Activated T-helper 2 cell treated with anti-CD3 and anti-CD28 coated beads, Interferon-gamma antibody, Interleukin-2, Interleukin-4, amounts not matched to agents 10 μg/mL and 5 μg/mL and 100 μg/mL, durations not matched to agents 14 hours and 24 hours and 36 hours (primary cell): ENCODE measurements at regions not wholly inside any gene's neighbourhood (a gene's known extent, or its start where the extent isn't known, plus 50 kb on each side); places are given as distances from the start of the nearest gene placed in this dataset.

Source experiments
- DNase-seq: peaks from one replicate; pipeline ENCODE4 v3.0.0; 2021; ENCODE audit warnings: low spot score
- H3K27ac Mint-ChIP-seq: one replicate; pipeline ENCODE4 v1.8.0; 2021; ENCODE audit warnings: mixed read lengths
- H3K27me3 Mint-ChIP-seq: one replicate; pipeline ENCODE4 v1.8.0; 2021; ENCODE audit warnings: low read depth, mixed read lengths
- H3K36me3 Mint-ChIP-seq: one replicate; pipeline ENCODE4 v1.8.0; 2021; ENCODE audit warnings: low read depth, mixed read lengths
- H3K4me1 Mint-ChIP-seq: one replicate; pipeline ENCODE4 v1.8.0; 2021; ENCODE audit warnings: low read depth, mixed read lengths
- H3K4me3 Mint-ChIP-seq: one replicate; pipeline ENCODE4 v1.8.0; 2021; ENCODE audit warnings: low read depth, mild to moderate bottlenecking, moderate library complexity, mixed read lengths
- H3K9me3 Mint-ChIP-seq: one replicate; pipeline ENCODE4 v1.8.0; 2021; ENCODE audit warnings: mixed read lengths
- intact Hi-C: fragments of 100-400 bp; cut with micrococcal nuclease; formaldehyde crosslinking; loops from one replicate; pipeline ENCODE4 v1.15.1; 2023

GRCh38 chr2:33822964-33823363, 223.9 kb upstream of the FAM98A start:
- no peak overlapping the region for H3K27ac Mint-ChIP-seq
- DNase-seq, result no peak
- no peak overlapping the region for H3K4me3 Mint-ChIP-seq
- intact Hi-C loops, result no loop called here
- H3K4me1 Mint-ChIP-seq, result no peaks in the 10 kb centered on the region
- H3K9me3 Mint-ChIP-seq, result peaks cover 12% of the 10 kb centered on the region
- no peaks in the 10 kb centered on the region for H3K36me3 Mint-ChIP-seq
- H3K27me3 Mint-ChIP-seq, result no peaks in the 10 kb centered on the region

DNA sequence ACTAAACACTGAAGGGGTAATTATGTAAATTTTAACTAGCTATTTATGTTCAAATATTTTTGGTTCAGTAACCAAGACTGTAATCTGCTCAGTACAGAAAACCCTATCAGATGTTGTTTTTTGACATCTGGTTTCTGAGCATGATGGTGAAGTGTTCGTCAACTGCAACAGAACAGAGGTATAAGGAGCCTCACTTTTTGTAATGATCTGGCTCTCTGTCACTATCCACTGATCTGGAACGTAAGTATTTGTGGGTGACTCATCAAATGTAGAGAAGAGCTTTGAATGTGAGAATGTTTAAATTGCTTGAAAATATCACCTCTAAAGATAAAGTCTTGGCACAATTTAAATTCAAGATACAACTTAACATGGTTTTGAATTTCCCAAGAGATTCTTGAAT, 213.6 kb upstream of the FAM98A start:
- H3K4me1 Mint-ChIP-seq, result no peaks in the 10 kb centered on the region
- H3K36me3 Mint-ChIP-seq, result no peaks in the 10 kb centered on the region
- H3K4me3 Mint-ChIP-seq, result no peak overlapping the region
- no peak overlapping the region for H3K27ac Mint-ChIP-seq
- H3K27me3 Mint-ChIP-seq, result no peaks in the 10 kb centered on the region
- no peak for DNase-seq
- intact Hi-C loops, result no loop called here
- H3K9me3 Mint-ChIP-seq, result no peaks in the 10 kb centered on the region

DNA sequence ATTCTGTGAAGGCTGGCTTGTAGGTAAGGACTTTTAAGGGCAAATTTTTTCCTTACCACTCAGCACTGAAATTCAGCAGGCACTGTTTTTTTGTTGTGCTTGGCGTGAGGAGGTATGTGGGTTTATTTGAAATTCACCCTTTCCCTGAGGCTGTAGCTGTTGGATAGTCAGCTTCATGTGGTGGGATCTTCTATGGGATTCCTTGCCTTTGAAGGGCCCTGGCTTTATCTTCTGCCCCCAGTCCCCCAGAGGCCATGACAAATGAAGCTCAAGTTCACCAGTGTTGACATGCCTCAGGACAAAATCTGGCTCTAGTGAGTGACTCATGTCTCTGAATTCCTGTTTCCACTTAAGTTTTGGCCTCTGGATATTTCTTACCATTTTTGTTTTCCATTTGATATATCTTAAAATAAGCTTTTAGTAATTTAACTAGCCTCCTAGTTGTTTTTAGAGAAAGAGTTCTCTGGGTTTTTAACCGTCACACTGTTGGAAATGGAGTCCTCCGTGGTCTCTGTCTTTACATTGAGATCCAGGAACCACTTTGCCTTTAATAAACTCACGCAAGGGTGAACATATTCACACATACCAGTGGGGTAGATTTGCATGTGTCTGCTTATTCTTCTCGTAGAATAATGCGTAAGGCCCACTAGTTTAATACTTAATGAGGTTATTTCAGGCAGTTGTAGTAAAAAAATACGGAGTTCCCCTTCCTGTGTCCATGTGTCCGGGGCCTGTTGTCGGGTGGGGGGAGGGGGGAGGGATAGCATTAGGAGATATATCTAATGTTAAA, 211.1 kb upstream of the FAM98A start:
- no peak for DNase-seq
- Mint-ChIP-seq H3K9me3 (no peaks in the 10 kb centered on the region), H3K36me3 (no peaks in the 10 kb centered on the region), H3K4me1 (no peaks in the 10 kb centered on the region), H3K27ac (no peak overlapping the region), H3K27me3 (no peaks in the 10 kb centered on the region), H3K4me3 (no peak overlapping the region)
- intact Hi-C loops, result no loop called here

GRCh38 chr2:33806041-33806440, 206.9 kb upstream of the FAM98A start:
- H3K27ac Mint-ChIP-seq, result no peak overlapping the region
- no peaks in the 10 kb centered on the region for H3K27me3 Mint-ChIP-seq
- no peaks in the 10 kb centered on the region for H3K9me3 Mint-ChIP-seq
- DNase-seq, result no peak
- H3K36me3 Mint-ChIP-seq, result no peaks in the 10 kb centered on the region
- intact Hi-C loops, result no loop called here
- no peaks in the 10 kb centered on the region for H3K4me1 Mint-ChIP-seq
- H3K4me3 Mint-ChIP-seq, result no peak overlapping the region

DNA sequence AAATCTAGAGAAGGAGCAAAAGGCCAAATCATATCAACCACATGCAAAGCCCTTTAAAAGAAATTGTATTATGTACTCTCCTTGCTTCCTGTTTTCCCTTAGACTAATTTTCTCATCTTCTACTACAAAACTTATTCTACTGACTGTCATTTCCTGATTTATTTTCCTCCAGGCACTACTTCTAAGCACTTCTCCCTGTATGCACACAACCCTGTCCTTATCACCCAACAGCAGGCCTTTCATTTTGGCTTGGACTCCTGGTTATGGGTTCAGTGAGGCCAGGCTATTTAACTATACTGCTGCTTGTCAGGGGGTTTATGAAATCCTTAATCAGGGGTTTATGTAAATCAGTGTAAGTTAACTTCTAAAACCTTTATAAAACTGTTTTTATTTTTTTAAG, 205.1 kb upstream of the FAM98A start:
- intact Hi-C loops, result no loop called here
- Mint-ChIP-seq H3K27me3 (no peaks in the 10 kb centered on the region), H3K4me3 (no peak overlapping the region), H3K4me1 (no peaks in the 10 kb centered on the region), H3K36me3 (no peaks in the 10 kb centered on the region), H3K9me3 (no peaks in the 10 kb centered on the region), H3K27ac (no peak overlapping the region)
- no peak for DNase-seq

DNA sequence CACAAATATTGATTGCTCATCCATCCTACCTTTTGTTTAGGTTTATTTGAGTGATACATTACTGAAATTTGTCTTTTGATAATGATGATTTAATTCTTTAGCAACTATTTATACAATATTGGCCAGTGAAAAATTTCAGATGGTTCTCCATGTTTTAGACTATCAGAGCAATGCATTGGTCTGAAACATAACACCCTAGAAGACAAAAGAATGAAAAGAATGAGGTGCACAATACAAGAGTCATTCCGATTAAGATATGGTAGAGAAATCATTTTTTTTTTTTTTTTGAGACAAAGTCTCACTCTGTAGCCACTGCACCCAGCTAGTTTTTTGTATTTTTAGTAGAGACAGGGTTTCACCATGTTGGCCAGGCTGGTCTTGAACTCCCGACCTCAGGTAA, 197.4 kb upstream of the FAM98A start:
- H3K36me3 Mint-ChIP-seq, result no peaks in the 10 kb centered on the region
- no peak overlapping the region for H3K27ac Mint-ChIP-seq
- no peak overlapping the region for H3K4me3 Mint-ChIP-seq
- H3K27me3 Mint-ChIP-seq, result no peaks in the 10 kb centered on the region
- DNase-seq, result no peak
- no peaks in the 10 kb centered on the region for H3K4me1 Mint-ChIP-seq
- intact Hi-C loops, result no loop called here
- peaks cover 7% of the 10 kb centered on the region for H3K9me3 Mint-ChIP-seq

- no peak for DNase-seq
- intact Hi-C loops, result no loop called here
- Mint-ChIP-seq H3K9me3 (no peaks in the 10 kb centered on the region), H3K27ac (no peak overlapping the region), H3K4me1 (no peaks in the 10 kb centered on the region), H3K4me3 (no peak overlapping the region), H3K27me3 (no peaks in the 10 kb centered on the region), H3K36me3 (no peaks in the 10 kb centered on the region)
Observed at GRCh38 chr2:33791625-33792024, 192.5 kb upstream of the FAM98A start.

DNA sequence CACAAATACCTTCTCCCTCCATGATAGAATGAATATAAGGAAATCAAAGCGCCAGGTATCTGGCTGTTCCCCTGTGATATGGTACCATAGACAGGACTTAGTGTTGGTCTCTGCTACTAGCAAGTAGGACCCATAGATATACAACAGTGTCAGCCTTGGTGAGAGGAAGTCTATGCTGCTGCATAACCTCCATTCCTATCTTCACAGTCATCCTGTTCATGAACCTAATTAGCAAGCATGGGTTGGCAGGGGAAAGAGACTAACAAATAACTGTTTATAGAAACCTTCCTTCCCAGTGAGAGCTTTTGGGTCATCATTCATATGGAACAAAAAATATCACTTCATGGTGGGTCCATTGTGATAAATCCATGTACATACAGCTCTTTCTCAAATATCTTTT, 188.9 kb upstream of the FAM98A start:
- Mint-ChIP-seq H3K27ac (no peak overlapping the region), H3K36me3 (no peaks in the 10 kb centered on the region), H3K4me3 (no peak overlapping the region), H3K4me1 (no peaks in the 10 kb centered on the region), H3K27me3 (no peaks in the 10 kb centered on the region), H3K9me3 (no peaks in the 10 kb centered on the region)
- intact Hi-C loops, result no loop called here
- no peak for DNase-seq

GRCh38 chr2:33786881-33787280, 187.8 kb upstream of the FAM98A start:
- Mint-ChIP-seq H3K27ac (no peak overlapping the region), H3K4me1 (no peaks in the 10 kb centered on the region), H3K9me3 (no peaks in the 10 kb centered on the region), H3K27me3 (no peaks in the 10 kb centered on the region), H3K36me3 (no peaks in the 10 kb centered on the region), H3K4me3 (no peak overlapping the region)
- DNase-seq, result no peak
- intact Hi-C loops, result no loop called here

DNA sequence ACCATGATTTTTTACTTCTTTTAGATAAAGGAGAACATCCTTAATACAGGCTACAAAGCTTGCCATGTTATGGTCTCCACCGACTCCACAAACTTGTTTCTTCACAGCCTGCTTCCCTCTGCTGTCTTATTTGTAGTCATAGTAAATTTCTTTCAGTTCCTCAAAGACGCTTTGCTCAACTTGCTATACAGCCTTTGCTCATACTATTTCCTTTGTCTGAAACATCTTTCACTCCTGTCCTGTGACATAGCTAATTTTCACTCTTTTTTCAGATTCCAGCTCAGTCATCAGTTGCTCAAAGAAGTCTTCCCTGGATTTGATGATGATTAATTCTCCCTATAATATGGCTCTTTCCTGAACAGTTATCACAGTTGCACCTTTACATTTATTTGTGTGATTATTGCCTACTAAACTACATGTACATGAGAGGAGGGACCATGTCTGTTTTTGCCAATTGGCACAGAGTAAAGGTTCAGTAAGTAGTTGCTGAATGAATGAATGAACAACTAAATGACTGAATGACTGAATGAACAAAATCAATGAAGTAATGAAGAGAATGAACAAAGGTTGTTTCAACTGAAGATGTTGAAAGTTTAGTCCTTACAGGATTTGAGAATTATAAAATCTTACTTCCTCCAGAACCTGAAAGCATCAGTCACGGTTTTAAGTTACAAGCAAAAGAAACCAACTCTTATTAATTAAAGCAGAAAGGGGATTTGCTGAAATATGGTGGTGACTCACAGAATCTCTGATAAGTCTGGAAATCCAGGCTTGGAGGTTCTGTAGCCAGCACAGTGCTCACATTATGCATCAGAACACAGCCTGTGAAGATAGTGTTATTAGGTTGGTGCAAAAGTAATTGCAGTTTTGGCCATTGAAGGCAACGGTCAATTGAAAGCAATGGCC, 186.4 kb upstream of the FAM98A start:
- Mint-ChIP-seq H3K9me3 (no peaks in the 10 kb centered on the region), H3K27me3 (no peaks in the 10 kb centered on the region), H3K4me1 (no peaks in the 10 kb centered on the region), H3K4me3 (no peak overlapping the region), H3K27ac (no peak overlapping the region), H3K36me3 (no peaks in the 10 kb centered on the region)
- intact Hi-C loops, result no loop called here
- DNase-seq, result no peak

DNA sequence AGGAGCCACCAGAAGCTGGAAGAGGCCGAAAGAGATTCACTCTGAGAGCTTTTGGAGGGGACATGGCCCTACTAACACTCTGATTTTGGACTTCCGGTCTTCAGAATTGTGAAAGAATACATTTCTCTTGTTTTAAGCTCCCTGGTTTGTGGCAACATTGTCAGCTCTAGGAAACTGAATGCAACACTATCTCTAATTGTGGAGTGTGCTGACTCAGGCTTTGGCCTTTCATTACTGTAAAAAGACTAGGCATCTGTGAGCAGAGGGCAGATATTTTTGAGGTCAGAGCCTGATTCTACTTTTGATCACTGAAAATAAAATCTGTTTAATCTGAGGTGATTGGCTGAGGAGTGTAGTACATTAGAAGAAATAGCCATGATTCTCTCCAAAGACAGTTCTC, 185.4 kb upstream of the FAM98A start:
- intact Hi-C loops, result no loop called here
- no peaks in the 10 kb centered on the region for H3K27me3 Mint-ChIP-seq
- H3K4me1 Mint-ChIP-seq, result no peaks in the 10 kb centered on the region
- no peak overlapping the region for H3K27ac Mint-ChIP-seq
- H3K36me3 Mint-ChIP-seq, result no peaks in the 10 kb centered on the region
- DNase-seq, result no peak
- no peaks in the 10 kb centered on the region for H3K9me3 Mint-ChIP-seq
- H3K4me3 Mint-ChIP-seq, result no peak overlapping the region

DNA sequence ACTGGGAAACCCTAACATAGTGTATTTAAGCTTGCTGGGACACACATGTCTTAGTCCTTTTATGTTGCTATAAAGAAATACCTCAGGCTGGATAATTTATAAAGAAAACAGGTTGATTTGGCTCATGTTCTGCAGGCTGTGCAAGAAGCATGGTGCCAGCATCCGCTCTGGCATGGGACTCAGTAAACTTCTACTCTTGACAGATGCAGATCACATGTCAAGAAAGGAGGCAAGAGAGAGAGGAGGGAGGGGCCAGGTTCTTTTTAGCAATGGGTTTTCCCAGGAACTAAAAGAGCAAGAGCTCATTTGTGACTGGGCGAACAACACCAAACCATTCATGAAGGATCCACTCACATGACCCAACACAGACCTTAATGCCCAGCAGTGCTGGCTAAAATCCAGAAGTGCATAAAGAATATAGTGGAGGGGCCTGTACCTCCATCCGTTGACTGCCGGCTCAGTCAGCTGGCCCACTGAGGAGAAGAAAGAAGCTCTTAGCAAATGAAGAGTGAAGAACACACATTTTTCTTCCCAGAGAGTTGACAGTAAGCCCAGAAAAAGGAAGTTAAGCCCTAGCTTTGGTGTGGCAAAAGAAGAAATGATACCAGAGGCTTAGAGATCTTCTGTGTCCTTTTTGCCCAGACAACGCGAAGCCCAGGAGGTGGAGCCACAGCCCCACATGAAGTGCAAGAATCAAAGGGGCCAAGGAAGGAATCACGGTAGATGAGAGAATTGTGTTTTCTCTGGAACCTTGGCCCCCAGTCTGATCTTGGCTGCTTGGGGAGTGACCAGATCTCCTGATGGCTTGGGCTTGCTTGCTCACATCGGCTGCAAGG, 183.5 kb upstream of the FAM98A start:
- Mint-ChIP-seq H3K9me3 (no peaks in the 10 kb centered on the region), H3K36me3 (no peaks in the 10 kb centered on the region), H3K27ac (no peak overlapping the region), H3K4me1 (no peaks in the 10 kb centered on the region), H3K27me3 (no peaks in the 10 kb centered on the region), H3K4me3 (no peak overlapping the region)
- intact Hi-C loops, result no loop called here
- DNase-seq, result no peak

DNA sequence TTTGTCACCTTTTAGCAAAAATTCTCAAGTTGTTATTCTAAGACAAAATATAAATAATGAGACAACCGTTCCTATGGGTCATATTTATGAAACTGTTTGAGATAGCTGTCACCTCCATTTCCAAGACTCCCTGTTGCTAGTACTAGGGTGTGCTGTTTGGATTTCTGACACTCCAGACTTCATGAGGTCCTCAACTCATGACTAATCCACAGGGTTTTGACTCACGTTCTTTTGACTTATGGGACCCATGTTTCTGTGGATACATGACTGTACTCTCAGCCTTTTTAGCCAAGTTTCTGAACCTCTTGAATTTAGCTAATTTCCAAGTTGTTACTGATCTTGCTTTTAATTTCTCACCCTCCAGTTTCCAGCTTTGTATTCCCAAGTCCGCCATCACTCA, 178.7 kb upstream of the FAM98A start:
- intact Hi-C loops, result no loop called here
- H3K4me3 Mint-ChIP-seq, result no peak overlapping the region
- no peak overlapping the region for H3K27ac Mint-ChIP-seq
- no peaks in the 10 kb centered on the region for H3K9me3 Mint-ChIP-seq
- H3K27me3 Mint-ChIP-seq, result no peaks in the 10 kb centered on the region
- H3K36me3 Mint-ChIP-seq, result no peaks in the 10 kb centered on the region
- no peak for DNase-seq
- H3K4me1 Mint-ChIP-seq, result no peaks in the 10 kb centered on the region
